Kasumi-1 (cell line): ENCODE measurements at regions not wholly inside any gene's neighbourhood (a gene's known extent, or its start where the extent isn't known, plus 50 kb on each side); places are given as distances from the start of the nearest gene placed in this dataset.

Experiments
- DNase-seq, 2 experiments: peaks; one replicate each; lab custom pipeline; 2025; lab: John Stamatoyannopoulos, UW

- no peak for DNase-seq
Observed at GRCh38 chr10:62548686-62549085, 174.5 kb downstream of the ZNF365 start.

GRCh38 chr10:62550173-62550572 lies 176.0 kb downstream of the ZNF365 start:
- no peak for DNase-seq

GRCh38 chr10:62554632-62555199 lies 180.5 kb downstream of the ZNF365 start:
- peak; percentile 42 to 62 for DNase-seq

GRCh38 chr10:62559481-62560200 lies 185.5 kb downstream of the ZNF365 start:
- DNase-seq, result no peak

GRCh38 chr10:62560201-62560819 lies 186.1 kb downstream of the ZNF365 start:
- no peak for DNase-seq

DNA sequence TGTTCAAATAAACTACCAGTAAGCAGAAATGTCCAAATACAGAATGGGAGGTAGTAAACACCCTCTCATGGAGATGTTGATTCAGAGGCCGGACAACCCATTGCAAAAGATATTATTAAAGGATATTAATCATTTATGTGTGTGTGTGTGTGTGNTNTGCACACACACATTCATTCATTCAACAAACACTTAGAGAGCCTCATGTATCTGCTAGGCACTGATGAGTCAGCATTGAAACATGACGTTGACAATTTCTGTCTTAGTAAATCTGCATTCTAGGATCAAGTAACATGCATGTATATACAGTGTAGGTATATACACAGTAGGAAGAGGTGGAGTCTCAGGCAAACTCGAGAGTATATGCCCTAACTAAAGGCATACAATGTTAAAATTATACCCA lies 187.0 kb downstream of the ZNF365 start:
- no peak for DNase-seq

DNA sequence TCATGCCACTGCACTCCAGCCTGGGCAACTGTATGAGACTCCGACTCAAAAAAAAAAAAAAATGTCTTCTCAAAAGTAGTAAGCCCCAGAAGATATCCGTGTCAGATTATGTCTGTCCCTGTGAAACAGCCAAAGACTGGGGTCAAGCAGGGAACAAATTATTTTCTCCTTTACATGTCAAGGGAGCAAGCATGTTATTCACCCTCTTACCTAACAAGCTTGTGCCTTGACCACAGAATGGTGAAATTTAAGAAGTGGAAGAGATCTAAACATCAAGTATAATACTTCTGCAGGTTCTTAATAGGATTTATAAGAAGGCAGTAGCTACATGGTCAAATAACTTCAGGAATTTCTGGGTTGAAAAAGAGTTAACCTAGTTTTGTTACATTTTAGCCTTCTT lies 187.9 kb downstream of the ZNF365 start:
- no peak for DNase-seq

DNA sequence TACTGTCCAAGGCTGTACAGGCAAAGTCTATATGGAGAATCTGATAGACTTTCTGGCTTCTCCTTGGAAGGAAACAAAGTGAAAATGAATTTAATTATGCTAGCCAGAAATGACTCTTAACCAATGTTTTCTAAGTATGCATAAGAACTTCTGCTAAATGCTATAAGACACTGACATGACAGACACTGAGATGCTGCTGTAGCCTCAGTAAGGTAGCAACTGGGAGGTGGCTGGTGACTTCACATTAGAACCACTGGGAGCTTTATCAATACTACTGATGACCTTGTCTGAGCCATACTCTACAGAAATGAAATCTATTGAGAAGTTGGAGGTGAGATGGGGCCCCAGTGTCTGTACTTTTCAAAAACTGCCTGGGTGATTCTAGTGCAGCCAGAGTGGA lies 188.6 kb downstream of the ZNF365 start:
- no peak for DNase-seq

DNA sequence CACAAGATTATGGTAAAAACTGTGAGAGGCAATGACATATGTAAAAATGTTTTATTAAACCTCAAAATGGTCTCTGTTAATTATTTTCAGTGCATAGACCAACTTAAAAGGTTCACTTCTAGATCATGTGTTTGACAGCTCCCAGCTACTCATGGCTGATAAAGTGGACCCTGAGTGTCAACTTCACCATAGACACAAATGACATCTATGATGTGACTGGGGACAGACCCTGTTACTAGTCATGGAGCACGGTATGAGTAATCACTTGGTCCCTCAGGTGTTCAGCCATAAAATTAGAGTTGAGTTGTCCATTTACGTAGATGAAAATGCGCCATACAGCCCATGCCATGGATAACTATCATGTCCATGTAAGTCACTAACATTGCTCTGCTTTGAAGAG lies 199.8 kb downstream of the ZNF365 start:
- DNase-seq, result no peak

GRCh38 chr10:62577076-62577475 lies 202.9 kb downstream of the ZNF365 start:
- DNase-seq, result no peak

DNA sequence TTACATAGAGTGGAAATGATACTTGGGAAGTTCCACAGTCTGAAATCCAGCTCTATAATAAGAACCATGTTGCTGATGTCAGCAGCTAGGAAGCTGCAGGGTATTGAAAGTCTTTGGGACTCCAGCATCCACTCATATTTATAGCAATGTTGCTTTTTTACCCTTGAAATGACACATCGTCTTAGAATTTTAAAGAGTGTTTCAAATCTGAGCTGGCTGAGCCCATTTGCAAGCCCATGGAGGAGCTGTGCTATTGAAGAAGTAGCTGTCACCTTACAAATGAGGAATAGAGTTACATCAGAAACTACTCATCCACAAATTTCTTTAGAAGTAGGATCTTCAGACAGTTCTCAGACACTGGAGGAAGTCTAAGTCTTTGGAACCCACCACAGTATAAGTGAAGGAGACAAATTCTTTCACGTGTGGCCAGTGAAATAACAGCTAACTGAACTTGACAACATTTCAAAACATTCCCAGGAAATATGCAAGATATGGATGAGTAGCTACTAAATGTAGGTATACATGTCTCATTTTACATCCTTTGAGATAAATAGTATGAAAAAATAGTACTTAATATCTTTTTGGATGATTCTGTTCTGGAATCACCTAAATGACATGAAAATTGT lies 203.6 kb downstream of the ZNF365 start:
- DNase-seq, result no peak

- no peak for DNase-seq
Observed at GRCh38 chr10:62578301-62578700, 204.1 kb downstream of the ZNF365 start.

GRCh38 chr10:62578916-62579315 lies 204.7 kb downstream of the ZNF365 start:
- no peak for DNase-seq

DNA sequence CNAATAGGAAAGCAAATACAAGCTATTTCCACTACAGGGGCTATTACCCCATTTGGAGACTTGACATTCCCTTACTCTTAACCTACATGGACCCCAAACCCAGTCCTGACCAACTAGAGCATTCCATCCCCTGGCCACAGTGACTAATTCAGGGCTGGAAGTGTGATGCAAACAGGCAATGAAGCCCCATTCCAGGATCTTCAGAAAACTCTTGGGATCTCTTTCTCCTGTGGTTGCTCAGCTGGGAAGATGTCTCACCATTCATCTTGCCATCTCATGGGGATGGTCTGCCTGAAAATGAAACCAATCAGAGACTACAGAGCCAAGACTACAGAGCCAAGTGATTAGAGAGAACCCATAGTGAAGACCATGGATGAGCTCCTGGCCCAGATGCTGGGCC lies 206.2 kb downstream of the ZNF365 start:
- no peak for DNase-seq

GRCh38 chr10:62581351-62581750 lies 207.2 kb downstream of the ZNF365 start:
- no peak for DNase-seq

- DNase-seq, result no peak
Observed at GRCh38 chr10:62582101-62582705, 208.0 kb downstream of the ZNF365 start.

- no peak for DNase-seq
Observed at GRCh38 chr10:62582804-62583208, 208.6 kb downstream of the ZNF365 start.

DNA sequence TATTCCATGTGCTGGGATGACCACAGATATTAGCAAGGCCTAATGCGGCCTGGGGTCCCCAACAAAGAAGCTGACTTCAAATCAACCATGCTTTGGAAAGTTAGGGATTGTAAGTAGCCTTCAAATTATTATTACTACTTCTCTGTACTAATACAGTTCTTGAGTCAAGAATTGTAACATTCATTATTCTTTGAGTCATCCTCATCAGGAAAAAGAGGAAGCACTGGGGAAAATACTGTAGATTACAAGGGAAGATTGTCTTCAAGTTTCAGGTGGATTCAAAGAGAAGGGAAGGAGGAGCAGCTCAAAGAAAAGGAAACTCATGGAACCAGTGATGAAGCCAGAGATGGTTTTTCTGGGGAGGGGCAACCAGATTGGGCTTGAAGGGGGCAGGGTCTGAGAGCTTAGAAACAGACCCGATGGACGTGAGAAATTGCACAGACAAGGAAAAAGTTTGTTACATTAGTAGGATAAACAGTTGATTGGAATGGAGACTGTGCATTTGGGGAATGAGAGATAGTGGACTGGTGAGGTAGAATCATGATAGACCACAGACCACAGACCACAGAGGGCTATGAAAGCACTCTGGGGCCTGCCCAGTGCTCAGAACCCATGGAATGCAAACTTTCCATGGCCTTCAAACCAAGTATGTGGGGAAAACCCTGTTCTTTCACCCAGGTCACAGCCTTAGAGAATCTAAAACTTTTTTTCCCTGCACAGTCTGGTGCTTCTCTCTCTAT lies 209.9 kb downstream of the ZNF365 start:
- peak in 1 of 2 experiments; percentile 14 for DNase-seq

GRCh38 chr10:62584731-62585130 lies 210.6 kb downstream of the ZNF365 start:
- DNase-seq, result no peak

- DNase-seq, result no peak
Observed at GRCh38 chr10:62585211-62585775, 211.1 kb downstream of the ZNF365 start.

DNA sequence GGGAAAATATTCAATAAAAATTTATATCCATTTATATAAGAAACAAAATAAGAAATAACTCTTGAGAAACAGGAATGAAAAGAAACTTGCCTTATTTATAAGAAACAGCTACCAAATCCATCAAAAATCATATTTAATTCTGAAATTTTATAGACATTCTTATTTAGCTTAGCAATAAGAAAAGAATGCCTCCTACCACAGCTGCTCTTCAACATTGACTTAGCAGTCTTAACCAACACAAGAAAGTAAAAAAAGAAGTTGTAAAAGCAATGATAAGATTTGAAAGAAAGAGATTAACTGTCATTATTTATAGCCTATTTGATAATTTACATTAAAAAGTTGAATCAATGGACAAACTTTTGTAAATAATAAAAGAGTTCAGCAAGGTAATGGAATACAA lies 212.8 kb downstream of the ZNF365 start:
- no peak for DNase-seq

DNA sequence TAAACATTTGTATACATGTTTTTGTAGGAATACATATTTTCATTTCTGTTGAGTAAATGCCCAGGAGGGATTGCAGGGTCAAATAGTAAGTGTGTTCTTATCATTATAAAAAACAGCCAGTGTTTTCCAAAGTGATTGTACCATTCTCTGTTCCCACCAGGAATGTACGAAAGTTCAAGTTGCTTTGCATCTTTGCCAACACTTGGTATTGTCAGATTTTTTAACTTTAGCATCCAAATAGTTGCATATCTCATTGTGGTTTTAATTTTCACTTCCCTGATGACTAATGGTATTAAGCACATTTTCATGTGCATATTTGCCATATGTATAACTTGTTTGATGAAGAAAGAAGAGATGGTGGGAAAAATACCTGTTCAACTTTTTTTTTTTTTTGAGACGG lies 213.9 kb downstream of the ZNF365 start:
- DNase-seq, result no peak
